HFFc6 (cell line): ENCODE measurements at regions not wholly inside any gene's neighbourhood (a gene's known extent, or its start where the extent isn't known, plus 50 kb on each side); places are given as distances from the start of the nearest gene placed in this dataset.

Experiments used
- DNase-seq: peaks from one replicate; pipeline ENCODE4 v3.0.0-alpha.2; 2018
- H3K27ac Mint-ChIP-seq: 2 replicates; pipeline ENCODE4 v1.8.0; 2020; ENCODE audit warnings: mild to moderate bottlenecking, mixed read lengths
- H3K27me3 Mint-ChIP-seq: 2 replicates; pipeline ENCODE4 v1.8.0; 2021; ENCODE audit warnings: mild to moderate bottlenecking, moderate library complexity, mixed read lengths; ENCODE audit not compliant: insufficient read depth
- H3K36me3 Mint-ChIP-seq: 2 replicates; pipeline ENCODE4 v1.8.0; 2021; ENCODE audit warnings: low read depth, mixed read lengths
- H3K4me1 Mint-ChIP-seq: 2 replicates; pipeline ENCODE4 v1.8.0; 2020; ENCODE audit warnings: low read depth, mixed read lengths
- H3K4me3 Mint-ChIP-seq: 2 replicates; pipeline ENCODE4 v1.8.0; 2020; ENCODE audit warnings: mild to moderate bottlenecking, moderate library complexity, mixed read lengths
- H3K9me3 Mint-ChIP-seq: 2 replicates; pipeline ENCODE4 v1.8.0; 2020; ENCODE audit warnings: mild to moderate bottlenecking, mixed read lengths
- TF ChIP-seq, protein P1 (sequence below): fragments of 200-600 bp; sonication (generic); IDR thresholded peaks from 2 replicates; pipeline ENCODE4 v1.5.0; 2021; ENCODE audit warnings: antibody characterized with exemption, mild to moderate bottlenecking

- H3K27ac Mint-ChIP-seq = no peak overlapping the region
- no peak overlapping the region for H3K4me3 Mint-ChIP-seq
- no peaks in the 10 kb centered on the region; the same call in 1 of the 2 replicates for H3K36me3 Mint-ChIP-seq
- peaks cover 10% of the 10 kb centered on the region for H3K27me3 Mint-ChIP-seq
- no peaks in the 10 kb centered on the region for H3K4me1 Mint-ChIP-seq
- no peak for DNase-seq
- TF ChIP-seq, protein P1, sequence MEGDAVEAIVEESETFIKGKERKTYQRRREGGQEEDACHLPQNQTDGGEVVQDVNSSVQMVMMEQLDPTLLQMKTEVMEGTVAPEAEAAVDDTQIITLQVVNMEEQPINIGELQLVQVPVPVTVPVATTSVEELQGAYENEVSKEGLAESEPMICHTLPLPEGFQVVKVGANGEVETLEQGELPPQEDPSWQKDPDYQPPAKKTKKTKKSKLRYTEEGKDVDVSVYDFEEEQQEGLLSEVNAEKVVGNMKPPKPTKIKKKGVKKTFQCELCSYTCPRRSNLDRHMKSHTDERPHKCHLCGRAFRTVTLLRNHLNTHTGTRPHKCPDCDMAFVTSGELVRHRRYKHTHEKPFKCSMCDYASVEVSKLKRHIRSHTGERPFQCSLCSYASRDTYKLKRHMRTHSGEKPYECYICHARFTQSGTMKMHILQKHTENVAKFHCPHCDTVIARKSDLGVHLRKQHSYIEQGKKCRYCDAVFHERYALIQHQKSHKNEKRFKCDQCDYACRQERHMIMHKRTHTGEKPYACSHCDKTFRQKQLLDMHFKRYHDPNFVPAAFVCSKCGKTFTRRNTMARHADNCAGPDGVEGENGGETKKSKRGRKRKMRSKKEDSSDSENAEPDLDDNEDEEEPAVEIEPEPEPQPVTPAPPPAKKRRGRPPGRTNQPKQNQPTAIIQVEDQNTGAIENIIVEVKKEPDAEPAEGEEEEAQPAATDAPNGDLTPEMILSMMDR = no peak
- H3K9me3 Mint-ChIP-seq = peaks cover 14% of the 10 kb centered on the region
Observed at GRCh38 chr7:92963566-92963965, 127.2 kb upstream of the CDK6 start.

DNA sequence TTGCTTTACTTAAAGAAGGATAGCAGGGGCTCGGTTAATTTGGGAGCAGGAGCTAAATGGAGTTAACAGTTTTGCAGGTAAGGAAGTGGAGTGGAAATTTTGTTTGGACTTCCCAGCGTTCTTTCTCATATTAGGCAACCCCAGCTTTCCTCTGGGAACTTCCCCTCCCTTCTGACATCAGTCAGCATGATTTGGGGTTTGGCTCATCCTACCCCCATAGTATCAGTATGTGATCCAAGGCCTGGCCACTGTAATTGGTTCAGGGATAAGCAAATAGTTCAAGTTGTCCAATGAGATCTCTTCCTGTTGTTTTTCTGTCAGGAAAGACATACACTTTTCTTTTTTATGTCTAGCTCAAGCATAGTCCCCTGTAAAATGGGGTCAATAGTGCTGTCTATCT is 125.6 kb upstream of the CDK6 start:
- Mint-ChIP-seq H3K27ac (no peak overlapping the region), H3K4me3 (no peak overlapping the region)
- TF ChIP-seq, protein P1 = no peak

DNA sequence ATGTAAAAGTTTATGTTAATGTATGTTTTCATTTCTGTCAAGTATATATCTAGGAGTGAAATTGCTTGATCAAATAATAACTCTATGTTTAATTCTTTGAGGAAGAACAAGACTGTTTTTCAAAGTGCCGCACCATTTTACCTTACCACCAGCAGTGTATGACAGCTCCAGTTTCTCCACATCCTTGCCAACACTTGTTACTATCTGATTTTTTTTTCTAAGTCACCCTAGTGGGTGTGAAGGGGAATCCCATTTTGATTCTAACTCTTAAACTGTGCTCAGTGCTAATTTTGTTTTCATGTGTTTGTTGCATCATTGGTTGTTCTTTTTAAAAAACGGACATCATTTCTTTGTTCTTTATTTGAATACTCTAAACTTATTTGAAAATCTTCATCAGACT is 120.2 kb upstream of the CDK6 start:
- no peak for DNase-seq
- Mint-ChIP-seq H3K27ac (no peak overlapping the region), H3K27me3 (peaks cover 12% of the 10 kb centered on the region), H3K4me1 (no peaks in the 10 kb centered on the region; the same call in 1 of the 2 replicates), H3K36me3 (peaks cover 14% of the 10 kb centered on the region), H3K9me3 (peaks cover 40% of the 10 kb centered on the region), H3K4me3 (no peak overlapping the region)
- TF ChIP-seq, protein P1 = no peak

More for the DNA sequence above, 125.6 kb upstream of the CDK6 start:
- peaks cover 5% of the 10 kb centered on the region; the same call in 1 of the 2 replicates for H3K36me3 Mint-ChIP-seq
- peaks cover 28% of the 10 kb centered on the region for H3K9me3 Mint-ChIP-seq
- peaks cover 12% of the 10 kb centered on the region for H3K27me3 Mint-ChIP-seq
- no peaks in the 10 kb centered on the region for H3K4me1 Mint-ChIP-seq
- no peak for DNase-seq

- TF ChIP-seq, protein P1 = no peak
- H3K27ac Mint-ChIP-seq = no peak overlapping the region
- no peak overlapping the region for H3K4me3 Mint-ChIP-seq
- peaks cover 11% of the 10 kb centered on the region for H3K27me3 Mint-ChIP-seq
- H3K9me3 Mint-ChIP-seq = peaks cover 36% of the 10 kb centered on the region
- peaks cover 14% of the 10 kb centered on the region for H3K36me3 Mint-ChIP-seq
- H3K4me1 Mint-ChIP-seq = no peaks in the 10 kb centered on the region; the same call in 1 of the 2 replicates
- no peak for DNase-seq
Observed at GRCh38 chr7:92955081-92955480, 118.7 kb upstream of the CDK6 start.

- TF ChIP-seq, protein P1 = no peak
- Mint-ChIP-seq H3K4me1 (no peaks in the 10 kb centered on the region; the same call in 1 of the 2 replicates), H3K27me3 (peaks cover 5% of the 10 kb centered on the region; the same call in 1 of the 2 replicates), H3K36me3 (peaks cover 14% of the 10 kb centered on the region), H3K9me3 (peaks cover 26% of the 10 kb centered on the region), H3K4me3 (no peak overlapping the region), H3K27ac (no peak overlapping the region)
- no peak for DNase-seq
Observed at GRCh38 chr7:92953657-92954056, 117.3 kb upstream of the CDK6 start.

DNA sequence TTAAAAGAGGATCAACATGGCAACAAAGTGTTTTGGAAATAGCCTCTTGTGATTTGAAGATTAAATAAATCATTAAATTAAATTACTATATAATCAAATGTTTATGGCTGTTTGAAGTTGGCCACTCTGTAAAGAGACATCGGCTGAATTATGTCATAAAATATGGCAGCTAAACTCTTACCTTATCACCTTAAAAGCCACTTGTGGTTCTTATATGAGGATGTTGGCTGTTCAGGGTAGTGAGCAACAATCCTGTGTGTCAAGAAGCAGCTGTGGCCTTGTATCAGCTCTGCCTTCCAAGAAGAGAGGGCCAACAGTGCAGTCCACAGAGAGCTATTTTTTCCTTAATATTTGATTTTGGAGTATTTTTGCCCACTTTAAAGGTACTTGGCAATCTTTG is 113.4 kb upstream of the CDK6 start:
- DNase-seq = no peak
- no peak overlapping the region for H3K4me3 Mint-ChIP-seq
- H3K4me1 Mint-ChIP-seq = no peaks in the 10 kb centered on the region; the same call in 1 of the 2 replicates
- TF ChIP-seq, protein P1 = no peak
- H3K27me3 Mint-ChIP-seq = peaks cover 4% of the 10 kb centered on the region; the same call in 1 of the 2 replicates
- no peak overlapping the region for H3K27ac Mint-ChIP-seq
- no peaks in the 10 kb centered on the region for H3K9me3 Mint-ChIP-seq
- H3K36me3 Mint-ChIP-seq = no peaks in the 10 kb centered on the region
